SU-DHL-6 (cell line): ENCODE measurements at regions not wholly inside any gene's neighbourhood (a gene's known extent, or its start where the extent isn't known, plus 50 kb on each side); places are given as distances from the start of the nearest gene placed in this dataset.

ENCODE experiments used
- CTCF ChIP-seq: fragments of 200-600 bp; sonication (generic); IDR thresholded peaks from one replicate; pipeline ENCODE4 v1.5.1; 2017; ENCODE audit warnings: antibody characterized with exemption, mild to moderate bottlenecking, low read length, moderate library complexity; ENCODE audit not compliant: insufficient read depth, poor library complexity, severe bottlenecking
- EZH2phosphoT487 ChIP-seq: fragments of 200-600 bp; sonication (generic), shearing (Covaris generic); conservative IDR thresholded peaks from 2 replicates; pipeline ENCODE4 v1.6.1; 2018; ENCODE audit warnings: mild to moderate bottlenecking, antibody characterized with exemption, low read length, moderate library complexity, mixed read lengths

- no peak for TF ChIP-seq CTCF
- no peak for TF ChIP-seq EZH2phosphoT487
Observed at GRCh38 chr13:80706164-80706471, 365.2 kb upstream of the SPRY2 start.
